ENCODE measurements at regions not wholly inside any gene's neighbourhood (a gene's known extent, or its start where the extent isn't known, plus 50 kb on each side); places are given as distances from the start of the nearest gene placed in this dataset.

DNA sequence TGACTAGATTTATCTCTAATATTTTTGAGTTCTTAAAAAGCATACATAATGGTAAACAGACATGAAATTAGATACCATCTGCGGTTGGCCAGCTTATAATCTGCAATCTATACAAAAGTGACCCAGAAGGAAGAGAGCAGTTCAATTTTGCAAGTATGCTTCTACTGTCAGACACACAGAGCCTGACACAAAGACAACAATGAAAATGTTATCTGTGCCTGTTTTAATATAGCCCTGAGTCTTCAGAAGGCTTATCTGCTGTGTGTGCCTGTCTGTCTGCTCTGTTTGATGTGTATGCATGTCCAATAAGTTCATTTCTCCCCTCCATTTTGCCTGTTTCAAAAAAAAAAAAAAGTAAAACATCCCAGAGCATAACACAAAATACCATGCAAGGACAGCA lies 73.3 kb upstream of the FHIP2A start:
- Histone ChIP-seq H4K91ac (replicated peaks; ENCODE audit: insufficient read length, low read length) (no peak overlapping the region), H3K79me2 (ENCODE audit: control insufficient read depth in 1 of 2, insufficient read depth in 2 of 2, low read length in 2 of 2) (no peaks in the 10 kb centered on the region), H3K9me3 (ENCODE audit: insufficient read depth in 2 of 2, low read depth in 1 of 2, low read length in 1 of 2) (no peaks in the 10 kb centered on the region), H4K5ac (ENCODE audit: insufficient read length, low read depth, low read length) (no peak overlapping the region), H3K27me3 (replicated peaks in 1 of 4; ENCODE audit: control insufficient read depth in 3 of 4, extremely low read depth in 1 of 4, insufficient read depth in 3 of 4, low read length in 3 of 4) (no peaks in the 10 kb centered on the region), H3K4ac (replicated peaks; ENCODE audit: insufficient read length, low read depth, low read length) (no peak overlapping the region), H3K23ac (ENCODE audit: insufficient read length) (no peak overlapping the region), H4K8ac (ENCODE audit: extremely low read depth, insufficient read depth, low read length) (no peak overlapping the region), H3K4me3 (ENCODE audit: extremely low read depth in 1 of 4, insufficient read depth in 2 of 4, low read depth in 3 of 4, low read length in 4 of 4) (no peak overlapping the region), H3K56ac (replicated peaks; ENCODE audit: insufficient read length, low read depth, low read length) (no peak overlapping the region), H3K23me2 (ENCODE audit: low read depth, low read length) (no peaks in the 10 kb centered on the region), H3K27ac (ENCODE audit: low read depth, low read length) (no peak overlapping the region), H3K79me1 (ENCODE audit: low read depth, low read length) (no peaks in the 10 kb centered on the region), H3K18ac (ENCODE audit: extremely low read depth, low read length) (no peak overlapping the region), H2BK12ac (ENCODE audit: low read depth, low read length) (no peak overlapping the region), H2BK120ac (replicated peaks; ENCODE audit: low read depth, low read length) (no peak overlapping the region), H2BK15ac (ENCODE audit: low read length) (no peak overlapping the region), H3K9ac (replicated peaks in 1 of 4; ENCODE audit: extremely low read depth in 1 of 4, low read depth in 3 of 4, low read length in 3 of 4) (no peak overlapping the region), H3K14ac (ENCODE audit: insufficient read length) (no peak overlapping the region), H3K36me3 (ENCODE audit: control insufficient read depth in 2 of 4, insufficient read depth in 4 of 4, low read length in 3 of 4) (no peaks in the 10 kb centered on the region), H2AFZ (ENCODE audit: low read length) (no peak overlapping the region), H4K20me1 (replicated peaks in 1 of 2; ENCODE audit: control insufficient read depth in 1 of 2, insufficient read depth in 2 of 2, low read length in 2 of 2) (no peaks in the 10 kb centered on the region), H2BK20ac (ENCODE audit: low read length) (no peak overlapping the region), H3K4me1 (replicated peaks in 1 of 4; ENCODE audit: control insufficient read depth in 3 of 4, insufficient read depth in 4 of 4, low read length in 3 of 4) (no peaks in the 10 kb centered on the region), H2BK5ac (ENCODE audit: low read depth, low read length) (no peak overlapping the region), H3K4me2 (ENCODE audit: insufficient read depth in 1 of 2, low read depth in 2 of 2, low read length in 2 of 2) (no peak overlapping the region), H2AK5ac (ENCODE audit: low read depth, low read length) (no peak overlapping the region)
- FAIRE-seq (no peak), DNase-seq (ENCODE audit: low read depth in 1 of 2, low spot score in 2 of 2) (no peak)
- ChIA-PET CTCF (ENCODE audit: partially characterized antibody) (interaction anchor here (0.6 to 1.5 kb wide), 4 partner anchors 8 to 38 kb away, joined by 3 to 4 read pairs (median 3); no protein-coding TSS in a partner anchor), POLR2A (ENCODE audit: partially characterized antibody) (no interaction called here)
- TF ChIP-seq CEBPB (IDR thresholded peaks at IDR 0.05; ENCODE audit: low read depth, low read length) (no peak), KDM5A (IDR thresholded peaks at IDR 0.05; ENCODE audit: low read length) (no peak), SP4 (IDR thresholded peaks at IDR 0.05; ENCODE audit: low read length) (no peak), SIX5 (IDR thresholded peaks at IDR 0.05; ENCODE audit: low read depth, low read length) (no peak), EGR1 (IDR thresholded peaks at IDR 0.05; ENCODE audit: borderline replicate concordance, low read depth, low read length) (no peak), CHD2 (IDR thresholded peaks at IDR 0.05; ENCODE audit: low read length) (no peak), MAFK (IDR thresholded peaks at IDR 0.05; ENCODE audit: low read depth, low read length) (no peak), ZNF274 (IDR thresholded peaks at IDR 0.05; ENCODE audit: borderline replicate concordance, extremely low read depth, low read length) (no peak), POU5F1 (IDR thresholded peaks at IDR 0.05; ENCODE audit: low read depth, low read length) (no peak)
- TF ChIP-seq, protein P1, sequence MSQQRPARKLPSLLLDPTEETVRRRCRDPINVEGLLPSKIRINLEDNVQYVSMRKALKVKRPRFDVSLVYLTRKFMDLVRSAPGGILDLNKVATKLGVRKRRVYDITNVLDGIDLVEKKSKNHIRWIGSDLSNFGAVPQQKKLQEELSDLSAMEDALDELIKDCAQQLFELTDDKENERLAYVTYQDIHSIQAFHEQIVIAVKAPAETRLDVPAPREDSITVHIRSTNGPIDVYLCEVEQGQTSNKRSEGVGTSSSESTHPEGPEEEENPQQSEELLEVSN (IDR thresholded peaks at IDR 0.05), result no peak
- TF ChIP-seq, protein P2, sequence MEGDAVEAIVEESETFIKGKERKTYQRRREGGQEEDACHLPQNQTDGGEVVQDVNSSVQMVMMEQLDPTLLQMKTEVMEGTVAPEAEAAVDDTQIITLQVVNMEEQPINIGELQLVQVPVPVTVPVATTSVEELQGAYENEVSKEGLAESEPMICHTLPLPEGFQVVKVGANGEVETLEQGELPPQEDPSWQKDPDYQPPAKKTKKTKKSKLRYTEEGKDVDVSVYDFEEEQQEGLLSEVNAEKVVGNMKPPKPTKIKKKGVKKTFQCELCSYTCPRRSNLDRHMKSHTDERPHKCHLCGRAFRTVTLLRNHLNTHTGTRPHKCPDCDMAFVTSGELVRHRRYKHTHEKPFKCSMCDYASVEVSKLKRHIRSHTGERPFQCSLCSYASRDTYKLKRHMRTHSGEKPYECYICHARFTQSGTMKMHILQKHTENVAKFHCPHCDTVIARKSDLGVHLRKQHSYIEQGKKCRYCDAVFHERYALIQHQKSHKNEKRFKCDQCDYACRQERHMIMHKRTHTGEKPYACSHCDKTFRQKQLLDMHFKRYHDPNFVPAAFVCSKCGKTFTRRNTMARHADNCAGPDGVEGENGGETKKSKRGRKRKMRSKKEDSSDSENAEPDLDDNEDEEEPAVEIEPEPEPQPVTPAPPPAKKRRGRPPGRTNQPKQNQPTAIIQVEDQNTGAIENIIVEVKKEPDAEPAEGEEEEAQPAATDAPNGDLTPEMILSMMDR (IDR thresholded peaks at IDR 0.05; ENCODE audit: control extremely low read depth in 1 of 3, insufficient read depth in 1 of 3, low read depth in 1 of 3, low read length in 3 of 3), result no peak
- WGBS, 2 experiments (ENCODE audit: extremely low coverage in 1 of 2, insufficient coverage in 1 of 2, insufficient read length in 1 of 2, insufficient replicate concordance in 2 of 2, low coverage in 1 of 2, low lambda C conversion rate in 2 of 2, missing lambda C conversion rate in 1 of 2), result 100% methylated on average over 1 of the region's 1 CpG; no CpG with 5 or more reads in 1 of the 2 experiments
